ENCODE measurements at regions not wholly inside any gene's neighbourhood (a gene's known extent, or its start where the extent isn't known, plus 50 kb on each side); places are given as distances from the start of the nearest gene placed in this dataset.

DNA sequence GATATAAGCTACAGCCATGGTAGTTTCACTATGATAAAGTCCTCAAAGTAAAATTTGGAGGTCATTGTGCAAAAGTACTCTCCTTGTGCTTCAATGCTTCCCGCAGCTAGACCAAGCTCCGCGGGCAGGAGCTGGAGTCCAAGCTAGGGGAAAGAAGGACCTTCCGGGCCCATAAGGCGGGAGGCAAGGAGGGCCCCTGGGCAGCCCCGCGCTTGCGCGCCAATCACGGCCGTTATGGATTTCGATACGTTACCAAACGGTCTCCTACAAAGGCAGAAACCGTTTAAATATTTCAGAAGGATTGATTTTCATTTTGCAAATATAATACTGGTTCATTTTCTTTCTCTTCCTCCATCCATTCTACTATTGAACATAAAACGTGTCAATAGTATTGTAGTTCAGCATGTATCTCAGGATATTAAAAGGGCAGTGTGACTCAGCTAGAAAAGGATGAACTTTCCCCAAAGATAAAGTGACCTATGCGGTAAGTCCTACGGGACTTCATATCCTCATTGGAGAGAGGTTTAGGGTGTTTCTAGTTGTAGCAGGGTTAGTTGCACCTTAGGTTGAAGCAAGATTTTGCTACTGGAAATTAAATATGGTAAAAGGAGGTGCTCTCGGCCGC is 128.0 kb downstream of the KIF20B start:
- DNase-seq, result no peak

DNA sequence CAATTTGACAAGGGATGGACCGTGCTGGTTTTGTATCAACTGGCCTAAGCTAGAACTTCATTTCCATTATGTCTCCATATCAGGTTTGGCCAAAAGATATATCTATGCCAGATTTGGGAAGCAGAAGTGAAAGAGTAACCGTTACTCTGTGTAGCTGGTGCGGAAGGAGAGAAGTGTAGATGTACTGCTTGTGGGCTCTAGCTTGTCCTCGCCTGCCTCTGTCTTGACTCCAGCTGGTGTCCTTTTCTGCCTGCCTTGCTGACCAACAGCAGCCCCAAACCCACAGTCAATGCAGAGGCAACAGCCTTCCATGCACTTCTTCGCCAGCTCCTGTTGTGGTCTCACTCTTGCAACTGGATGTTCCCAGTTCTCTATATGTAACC is 128.5 kb downstream of the KIF20B start:
- no peak for DNase-seq
- Histone ChIP-seq H3K27me3 (ENCODE audit: control insufficient read depth, insufficient read depth, low read length) (no peaks in the 10 kb centered on the region), H3K4me3 (ENCODE audit: insufficient read depth, low read depth, low read length) (no peak overlapping the region), H3K36me3 (replicated peaks; ENCODE audit: control insufficient read depth, insufficient read depth, low read length) (no peaks in the 10 kb centered on the region)

More for the DNA sequence above, 128.0 kb downstream of the KIF20B start:
- Histone ChIP-seq H3K4me3 (ENCODE audit: insufficient read depth, low read depth, low read length) (no peak overlapping the region), H3K27me3 (ENCODE audit: control insufficient read depth, insufficient read depth, low read length) (no peaks in the 10 kb centered on the region), H3K36me3 (replicated peaks; ENCODE audit: control insufficient read depth, insufficient read depth, low read length) (no peaks in the 10 kb centered on the region)

DNA sequence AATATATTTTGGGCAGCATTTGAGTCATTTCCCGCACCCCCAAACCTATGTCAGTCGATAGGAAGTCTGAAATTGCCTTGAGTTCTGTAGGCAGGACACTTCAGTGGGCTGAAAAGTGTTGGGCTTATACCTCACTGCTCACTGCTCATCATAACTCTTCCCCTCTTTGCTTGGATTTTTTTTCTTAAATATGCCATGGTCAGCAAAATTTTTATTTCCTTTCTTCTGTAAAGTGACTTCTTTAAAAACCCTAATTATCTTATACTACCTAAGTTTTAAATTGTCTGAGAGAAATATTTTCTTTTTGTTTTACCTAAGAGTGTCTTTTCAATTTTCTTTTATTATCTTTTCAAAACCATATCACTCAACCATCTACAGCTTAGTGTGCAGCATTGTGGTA is 129.2 kb downstream of the KIF20B start:
- H3K4me3 ChIP-seq (ENCODE audit: insufficient read depth, low read depth, low read length), result no peak overlapping the region
- H3K36me3 ChIP-seq (replicated peaks; ENCODE audit: control insufficient read depth, insufficient read depth, low read length), result no peaks in the 10 kb centered on the region
- no peak for DNase-seq
- no peaks in the 10 kb centered on the region for H3K27me3 ChIP-seq (ENCODE audit: control insufficient read depth, insufficient read depth, low read length)

- no peak for DNase-seq
- Histone ChIP-seq H3K4me3 (ENCODE audit: insufficient read depth, low read depth, low read length) (no peak overlapping the region), H3K27me3 (ENCODE audit: control insufficient read depth, insufficient read depth, low read length) (no peaks in the 10 kb centered on the region), H3K36me3 (replicated peaks; ENCODE audit: control insufficient read depth, insufficient read depth, low read length) (no peaks in the 10 kb centered on the region)
Observed at GRCh38 chr10:89836840-89837164, 135.4 kb downstream of the KIF20B start.

DNA sequence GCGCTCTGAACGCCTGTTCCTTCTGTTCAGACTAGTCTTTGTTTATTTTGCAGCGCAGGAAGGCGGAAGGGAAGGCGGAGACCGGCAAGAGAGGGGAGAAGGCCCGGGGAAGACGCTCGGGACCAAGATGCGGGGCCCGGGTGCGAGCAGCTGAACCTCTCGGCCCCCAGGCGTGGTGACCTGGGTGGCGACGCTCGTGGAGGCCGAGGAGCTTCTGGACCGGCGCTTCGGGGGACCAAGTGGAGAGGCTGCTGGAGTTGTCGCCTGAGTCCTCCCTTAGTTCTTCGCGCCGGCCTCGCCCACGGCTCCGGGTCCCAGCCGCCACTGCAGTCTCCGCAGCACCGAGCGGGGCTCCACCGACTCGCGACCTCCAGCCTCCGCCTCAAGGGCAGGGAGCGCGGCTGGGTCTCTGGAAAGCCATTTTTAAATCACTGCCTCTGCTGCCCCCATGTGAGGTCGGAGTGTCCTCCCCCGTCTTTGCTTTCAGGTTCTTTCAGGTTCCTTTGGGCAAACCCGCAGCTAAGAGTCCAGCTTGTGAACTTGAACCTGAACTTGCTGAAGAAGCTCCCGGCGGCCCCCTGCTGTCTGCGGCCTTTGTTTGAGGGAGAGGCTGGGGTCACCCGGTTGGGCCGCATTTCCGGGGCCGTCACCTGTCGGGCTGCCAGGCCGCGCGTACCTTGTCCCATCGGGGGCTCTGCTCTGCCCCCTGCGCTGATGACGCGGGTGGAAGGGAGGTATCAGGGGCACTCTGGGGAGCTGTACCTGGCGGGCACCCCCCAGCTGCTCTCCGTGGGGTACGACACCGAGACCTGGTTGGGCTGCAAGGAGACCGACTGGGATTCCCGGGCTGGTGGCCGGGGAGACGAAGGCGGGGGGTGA is 136.0 kb downstream of the KIF20B start:
- H3K4me3 ChIP-seq (ENCODE audit: insufficient read depth, low read depth, low read length), result no peak overlapping the region
- DNase-seq, result peak; percentile 32

GRCh38 chr10:89838044-89838615 is 136.7 kb downstream of the KIF20B start:
- Histone ChIP-seq H3K27me3 (ENCODE audit: control insufficient read depth, insufficient read depth, low read length) (no peaks in the 10 kb centered on the region), H3K36me3 (replicated peaks; ENCODE audit: control insufficient read depth, insufficient read depth, low read length) (no peaks in the 10 kb centered on the region), H3K4me3 (ENCODE audit: insufficient read depth, low read depth, low read length) (no peak overlapping the region)
- peak; percentile 27 for DNase-seq

More for the DNA sequence above, 136.0 kb downstream of the KIF20B start:
- no peaks in the 10 kb centered on the region for H3K27me3 ChIP-seq (ENCODE audit: control insufficient read depth, insufficient read depth, low read length)
- no peaks in the 10 kb centered on the region for H3K36me3 ChIP-seq (replicated peaks; ENCODE audit: control insufficient read depth, insufficient read depth, low read length)

GRCh38 chr10:89845541-89846280 is 144.3 kb downstream of the KIF20B start:
- Histone ChIP-seq H3K36me3 (replicated peaks; ENCODE audit: control insufficient read depth, insufficient read depth, low read length) (no peaks in the 10 kb centered on the region), H3K4me3 (ENCODE audit: insufficient read depth, low read depth, low read length) (no peak overlapping the region), H3K27me3 (ENCODE audit: control insufficient read depth, insufficient read depth, low read length) (no peaks in the 10 kb centered on the region)
- DNase-seq, result no peak

GRCh38 chr10:89846281-89846630 is 144.9 kb downstream of the KIF20B start:
- Histone ChIP-seq H3K27me3 (ENCODE audit: control insufficient read depth, insufficient read depth, low read length) (no peaks in the 10 kb centered on the region), H3K4me3 (ENCODE audit: insufficient read depth, low read depth, low read length) (no peak overlapping the region), H3K36me3 (replicated peaks; ENCODE audit: control insufficient read depth, insufficient read depth, low read length) (no peaks in the 10 kb centered on the region)
- no peak for DNase-seq

GRCh38 chr10:89846786-89847185 is 145.4 kb downstream of the KIF20B start:
- no peaks in the 10 kb centered on the region for H3K36me3 ChIP-seq (replicated peaks; ENCODE audit: control insufficient read depth, insufficient read depth, low read length)
- no peak for DNase-seq
- no peaks in the 10 kb centered on the region for H3K27me3 ChIP-seq (ENCODE audit: control insufficient read depth, insufficient read depth, low read length)
- H3K4me3 ChIP-seq (ENCODE audit: insufficient read depth, low read depth, low read length), result no peak overlapping the region

- no peak for DNase-seq
- no peaks in the 10 kb centered on the region for H3K36me3 ChIP-seq (replicated peaks; ENCODE audit: control insufficient read depth, insufficient read depth, low read length)
- no peak overlapping the region for H3K4me3 ChIP-seq (ENCODE audit: insufficient read depth, low read depth, low read length)
- no peaks in the 10 kb centered on the region for H3K27me3 ChIP-seq (ENCODE audit: control insufficient read depth, insufficient read depth, low read length)
Observed at GRCh38 chr10:89852872-89853271, 151.5 kb downstream of the KIF20B start.

DNA sequence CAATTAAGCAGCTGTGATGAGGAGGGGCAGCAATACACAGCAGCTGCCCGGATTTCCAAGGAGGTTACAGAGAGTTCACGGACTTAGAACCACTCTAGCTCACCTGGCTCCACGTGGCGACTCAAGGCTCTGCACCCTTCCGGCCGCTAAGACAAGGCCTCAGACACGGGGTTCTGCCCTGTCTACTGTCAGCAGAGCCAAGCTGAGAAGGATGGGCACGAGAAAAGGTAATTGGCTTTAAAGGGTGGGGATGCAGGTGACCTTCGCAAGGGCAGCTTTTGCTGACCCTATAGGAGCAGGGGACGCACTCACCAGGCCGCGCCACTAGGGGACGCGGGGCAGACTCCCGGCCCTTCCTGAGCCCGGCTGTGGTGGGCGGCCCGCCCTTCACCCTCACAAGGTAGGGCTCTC is 152.4 kb downstream of the KIF20B start:
- Histone ChIP-seq H3K27me3 (ENCODE audit: control insufficient read depth, insufficient read depth, low read length) (no peaks in the 10 kb centered on the region), H3K36me3 (replicated peaks; ENCODE audit: control insufficient read depth, insufficient read depth, low read length) (no peaks in the 10 kb centered on the region), H3K4me3 (ENCODE audit: insufficient read depth, low read depth, low read length) (no peak overlapping the region)
- DNase-seq, result peak; percentile 84

DNA sequence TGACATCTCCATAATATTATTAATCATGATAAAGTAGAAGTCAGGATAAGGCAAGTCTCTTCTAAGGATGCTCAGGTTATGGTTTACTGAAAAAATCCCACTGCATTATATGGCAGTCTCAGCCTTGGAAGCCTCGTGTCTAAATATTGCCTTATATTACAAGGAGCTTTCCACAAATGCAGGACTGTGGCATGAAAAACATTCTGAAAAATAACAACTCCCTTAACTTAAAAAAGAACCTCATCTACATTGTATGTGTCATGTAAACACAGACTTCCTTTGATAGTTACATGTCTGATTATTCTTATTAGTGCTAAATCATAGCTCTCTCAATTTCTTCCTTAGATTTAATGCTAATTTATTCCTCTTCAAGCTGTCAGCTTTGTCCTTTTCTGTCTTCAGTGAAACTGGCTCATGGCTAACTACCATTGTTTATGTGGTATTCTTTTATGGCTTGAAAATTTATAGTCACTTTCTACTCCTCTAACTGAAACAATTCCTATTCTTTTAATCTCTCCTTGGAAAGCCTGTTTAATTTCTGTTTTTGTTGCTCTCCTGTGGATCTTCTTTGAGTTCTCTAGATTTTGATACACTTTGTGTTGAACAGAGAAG is 156.1 kb downstream of the KIF20B start:
- no peaks in the 10 kb centered on the region for H3K36me3 ChIP-seq (replicated peaks; ENCODE audit: control insufficient read depth, insufficient read depth, low read length)
- no peak overlapping the region for H3K4me3 ChIP-seq (ENCODE audit: insufficient read depth, low read depth, low read length)
- DNase-seq, result no peak
- H3K27me3 ChIP-seq (ENCODE audit: control insufficient read depth, insufficient read depth, low read length), result no peaks in the 10 kb centered on the region

DNA sequence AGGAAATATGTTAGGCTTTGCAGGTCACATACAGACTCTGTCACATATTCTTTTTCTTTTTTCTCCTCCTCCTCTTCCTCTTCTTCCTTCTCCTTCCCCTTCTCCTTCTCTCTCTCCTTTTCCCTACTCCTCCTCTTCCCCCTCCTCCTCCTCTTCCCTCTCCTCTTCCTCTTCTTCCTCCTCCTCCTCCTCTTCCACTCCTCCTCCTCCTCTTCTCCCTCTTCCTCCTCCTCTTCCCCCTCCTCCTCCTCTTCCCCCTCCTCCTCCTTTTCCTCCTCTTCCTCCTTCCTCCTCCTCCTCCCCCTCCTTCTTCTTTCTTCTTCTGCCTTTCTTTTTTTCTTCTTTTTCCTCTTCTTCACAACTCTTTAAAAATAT is 159.8 kb downstream of the KIF20B start:
- no peak for DNase-seq
- Histone ChIP-seq H3K4me3 (ENCODE audit: insufficient read depth, low read depth, low read length) (no peak overlapping the region), H3K27me3 (ENCODE audit: control insufficient read depth, insufficient read depth, low read length) (no peaks in the 10 kb centered on the region), H3K36me3 (replicated peaks; ENCODE audit: control insufficient read depth, insufficient read depth, low read length) (no peaks in the 10 kb centered on the region)

- no peak for DNase-seq
- no peaks in the 10 kb centered on the region for H3K36me3 ChIP-seq (replicated peaks; ENCODE audit: control insufficient read depth, insufficient read depth, low read length)
- no peaks in the 10 kb centered on the region for H3K27me3 ChIP-seq (ENCODE audit: control insufficient read depth, insufficient read depth, low read length)
- H3K4me3 ChIP-seq (ENCODE audit: insufficient read depth, low read depth, low read length), result no peak overlapping the region
Observed at GRCh38 chr10:89861584-89862301, 160.4 kb downstream of the KIF20B start.
